ENCODE measurements at regions not wholly inside any gene's neighbourhood (a gene's known extent, or its start where the extent isn't known, plus 50 kb on each side); places are given as distances from the start of the nearest gene placed in this dataset.

GRCh38 chr2:217142649-217143266 lies 282.9 kb upstream of the TNP1 start:
- ChIA-PET CTCF (ENCODE audit: low intra/inter-chr PET ratio, low total read pairs) (interaction anchor here (1.1 to 3.1 kb wide), 6 partner anchors 365 to 626 kb away, joined by 4 to 26 read pairs (median 13); no protein-coding TSS in a partner anchor), POLR2A (no interaction called here)
- ATAC-seq (peak; percentile 64), DNase-seq (ENCODE audit: low spot score) (peak; percentile 38), FAIRE-seq (peak; percentile 71)
- Histone ChIP-seq H3K4me2 (ENCODE audit: low read depth, low read length) (no peak overlapping the region), H3K9ac (ENCODE audit: insufficient read depth, low read depth, low read length) (no peak overlapping the region), H3K79me2 (ENCODE audit: insufficient read depth, low read length) (no peaks in the 10 kb centered on the region), H3K4me3 (replicated peaks in 1 of 3; ENCODE audit: insufficient read depth in 1 of 3, low read depth in 2 of 3, low read length in 3 of 3) (no peak overlapping the region), H3K9me3 (ENCODE audit: low read length) (peaks cover 8% of the 10 kb centered on the region; the same call in 1 of the 2 replicates), H3K27ac (ENCODE audit: extremely low read length, insufficient read depth, low read length) (no peak overlapping the region), H3K36me3 (replicated peaks in 1 of 2; ENCODE audit: control insufficient read depth in 1 of 2, insufficient read depth in 2 of 2, low read length in 2 of 2) (no peaks in the 10 kb centered on the region), H2AFZ (ENCODE audit: low read length) (no peak overlapping the region), H4K20me1 (ENCODE audit: insufficient read depth, low read length) (no peaks in the 10 kb centered on the region), H3K4me1 (ENCODE audit: insufficient read depth, low read length) (no peaks in the 10 kb centered on the region), H3K27me3 (ENCODE audit: control insufficient read depth in 1 of 2, insufficient read depth in 2 of 2, low read length in 2 of 2) (0 out of 5 replicates have a peak, but pooled peaks cover 0 to under 1% of the 10 kb centered on the region in 2 experiments)
- intact Hi-C loops (cut with micrococcal nuclease; ENCODE audit: unreplicated experiment) (loop anchor here (1.0 to 10.0 kb wide), 5 partner anchors 365 to 572 kb away; no protein-coding TSS in a partner anchor), in situ Hi-C loops (cut with HindIII; ENCODE audit: extremely low pct_ligation_motif_present, low pct_unique_long_range_greater_than_20kb) (no loop called here)
- no TSS peak for BruUV-seq (replicated peaks)
- 24% methylated on average over 3 of the region's 3 CpGs for WGBS (ENCODE audit: low lambda C conversion rate)
- no peak for TF ChIP-seq HDAC1 (CRISPR knock-in tag; IDR thresholded peaks at IDR 0.05)
- no peak for TF ChIP-seq ZNF274 (CRISPR knock-in tag; IDR thresholded peaks at IDR 0.05)
- TF ChIP-seq ERF (CRISPR knock-in tag; IDR thresholded peaks at IDR 0.05): 0 out of 2 replicates have a peak, but pooled peaks have one; percentile 25
- peak; percentile 67; the same call in 1 of the 2 replicates for TF ChIP-seq ARID3A (IDR thresholded peaks at IDR 0.05; ENCODE audit: low read depth, low read length)
- 0 out of 2 replicates have a peak, but pooled peaks have one; percentile 32 for TF ChIP-seq MIXL1 (CRISPR knock-in tag; IDR thresholded peaks at IDR 0.05)
- no peak for TF ChIP-seq KDM2A (CRISPR knock-in tag; IDR thresholded peaks at IDR 0.05; ENCODE audit: borderline replicate concordance, low read depth)
- TF ChIP-seq HMGXB4 (CRISPR knock-in tag; IDR thresholded peaks at IDR 0.05; ENCODE audit: borderline replicate concordance in 1 of 2, low read depth in 1 of 2): 0 out of 4 replicates have a peak, but pooled peaks of 1 of the 2 experiments have one; percentile 36
- peak; percentile 76 for TF ChIP-seq CTCF (CRISPR knock-in tag; IDR thresholded peaks at IDR 0.05)
- 0 out of 2 replicates have a peak, but pooled peaks have one; percentile 43 for TF ChIP-seq GATAD2A (CRISPR knock-in tag; IDR thresholded peaks at IDR 0.05)
- TF ChIP-seq ZNF614 (CRISPR knock-in tag; IDR thresholded peaks at IDR 0.05; ENCODE audit: borderline replicate concordance): 0 out of 2 replicates have a peak, but pooled peaks have one; percentile 53
- TF ChIP-seq ARID5B (CRISPR knock-in tag; IDR thresholded peaks at IDR 0.05): peak; percentile 30; the same call in 1 of the 2 replicates
- 0 out of 2 replicates have a peak, but pooled peaks have one; percentile 28 for TF ChIP-seq PPARG (CRISPR knock-in tag; conservative IDR thresholded peaks at IDR 0.05)
- TF ChIP-seq RAD21 (CRISPR knock-in tag; IDR thresholded peaks at IDR 0.05): peak; percentile 55; the same call in 1 of the 2 replicates
- TF ChIP-seq MXD3 (CRISPR knock-in tag; IDR thresholded peaks at IDR 0.05): no peak
